HG03280 (cell line): ENCODE measurements at regions not wholly inside any gene's neighbourhood (a gene's known extent, or its start where the extent isn't known, plus 50 kb on each side); places are given as distances from the start of the nearest gene placed in this dataset.

ENCODE experiments used
- ATAC-seq: cut with Tn5 transposase; IDR thresholded peaks from one replicate; pipeline ENCODE4 v1.9.1; 2021; ENCODE audit warnings: mild to moderate bottlenecking, moderate library complexity; ENCODE audit not compliant: unreplicated experiment

GRCh38 chr16:7185689-7186088 lies 147.0 kb upstream of the RBFOX1 start:
- no peak for ATAC-seq

GRCh38 chr16:7185165-7185564 lies 147.5 kb upstream of the RBFOX1 start:
- no peak for ATAC-seq

GRCh38 chr16:7183768-7184167 lies 148.9 kb upstream of the RBFOX1 start:
- ATAC-seq, result no peak

GRCh38 chr16:7182510-7183109 lies 150.0 kb upstream of the RBFOX1 start:
- ATAC-seq, result no peak

GRCh38 chr16:7177875-7178274 lies 154.8 kb upstream of the RBFOX1 start:
- no peak for ATAC-seq

GRCh38 chr16:7171151-7171550 lies 161.5 kb upstream of the RBFOX1 start:
- no peak for ATAC-seq

- ATAC-seq, result no peak
Measured at GRCh38 chr16:7167626-7168025, 165.0 kb upstream of the RBFOX1 start.

- no peak for ATAC-seq
Measured at GRCh38 chr16:7161891-7162290, 170.8 kb upstream of the RBFOX1 start.

- ATAC-seq, result no peak
Measured at GRCh38 chr16:7160093-7160492, 172.6 kb upstream of the RBFOX1 start.

- no peak for ATAC-seq
Measured at GRCh38 chr16:7158481-7158880, 174.2 kb upstream of the RBFOX1 start.

GRCh38 chr16:7150230-7150629 lies 182.4 kb upstream of the RBFOX1 start:
- no peak for ATAC-seq

- no peak for ATAC-seq
Measured at GRCh38 chr16:7148606-7149005, 184.0 kb upstream of the RBFOX1 start.

GRCh38 chr16:7140899-7141298 lies 191.7 kb upstream of the RBFOX1 start:
- no peak for ATAC-seq

- no peak for ATAC-seq
Measured at GRCh38 chr16:7137560-7138330, 194.9 kb upstream of the RBFOX1 start.

- ATAC-seq, result no peak
Measured at GRCh38 chr16:7132465-7132864, 200.2 kb upstream of the RBFOX1 start.

- ATAC-seq, result no peak
Measured at GRCh38 chr16:7124701-7125100, 207.9 kb upstream of the RBFOX1 start.

GRCh38 chr16:7124242-7124641 lies 208.4 kb upstream of the RBFOX1 start:
- no peak for ATAC-seq

GRCh38 chr16:7116734-7117133 lies 215.9 kb upstream of the RBFOX1 start:
- ATAC-seq, result no peak

- ATAC-seq, result no peak
Measured at GRCh38 chr16:7115898-7116297, 216.7 kb upstream of the RBFOX1 start.

- no peak for ATAC-seq
Measured at GRCh38 chr16:7113949-7114348, 218.7 kb upstream of the RBFOX1 start.

- no peak for ATAC-seq
Measured at GRCh38 chr16:7113395-7113794, 219.2 kb upstream of the RBFOX1 start.

GRCh38 chr16:7111265-7111664 lies 221.4 kb upstream of the RBFOX1 start:
- ATAC-seq, result no peak

- ATAC-seq, result no peak
Measured at GRCh38 chr16:7107436-7107835, 225.2 kb upstream of the RBFOX1 start.
